ENCODE measurements at regions not wholly inside any gene's neighbourhood (a gene's known extent, or its start where the extent isn't known, plus 50 kb on each side); places are given as distances from the start of the nearest gene placed in this dataset.

GRCh38 chr15:36110659-36110993 is 468.8 kb upstream of the CDIN1 start:
- TF ChIP-seq, protein P1, sequence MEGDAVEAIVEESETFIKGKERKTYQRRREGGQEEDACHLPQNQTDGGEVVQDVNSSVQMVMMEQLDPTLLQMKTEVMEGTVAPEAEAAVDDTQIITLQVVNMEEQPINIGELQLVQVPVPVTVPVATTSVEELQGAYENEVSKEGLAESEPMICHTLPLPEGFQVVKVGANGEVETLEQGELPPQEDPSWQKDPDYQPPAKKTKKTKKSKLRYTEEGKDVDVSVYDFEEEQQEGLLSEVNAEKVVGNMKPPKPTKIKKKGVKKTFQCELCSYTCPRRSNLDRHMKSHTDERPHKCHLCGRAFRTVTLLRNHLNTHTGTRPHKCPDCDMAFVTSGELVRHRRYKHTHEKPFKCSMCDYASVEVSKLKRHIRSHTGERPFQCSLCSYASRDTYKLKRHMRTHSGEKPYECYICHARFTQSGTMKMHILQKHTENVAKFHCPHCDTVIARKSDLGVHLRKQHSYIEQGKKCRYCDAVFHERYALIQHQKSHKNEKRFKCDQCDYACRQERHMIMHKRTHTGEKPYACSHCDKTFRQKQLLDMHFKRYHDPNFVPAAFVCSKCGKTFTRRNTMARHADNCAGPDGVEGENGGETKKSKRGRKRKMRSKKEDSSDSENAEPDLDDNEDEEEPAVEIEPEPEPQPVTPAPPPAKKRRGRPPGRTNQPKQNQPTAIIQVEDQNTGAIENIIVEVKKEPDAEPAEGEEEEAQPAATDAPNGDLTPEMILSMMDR (IDR thresholded peaks at IDR 0.05; ENCODE audit: insufficient read depth, low read depth, low read length), result no peak
- TF ChIP-seq EZH2 (IDR thresholded peaks at IDR 0.05; ENCODE audit: insufficient read depth, low read length), result no peak

All from astrocyte (in vitro differentiated cells and primary cell).